Fibroblast of lung (primary cell): ENCODE measurements at regions not wholly inside any gene's neighbourhood (a gene's known extent, or its start where the extent isn't known, plus 50 kb on each side); places are given as distances from the start of the nearest gene placed in this dataset.

ENCODE experiments used
- CTCF ChIP-seq, 2 donors: IDR thresholded peaks in 1 of 2; conservative IDR thresholded peaks in 1 of 2; 1 replicate in 1 of 2; 2 replicates in 1 of 2; pipeline ENCODE4 v1.5.1; 2011 to 2012; ENCODE audit warnings: low read length in 2 of 2, control low read depth in 1 of 2, inconsistent platforms in 1 of 2, low read depth in 1 of 2, mild to moderate bottlenecking in 1 of 2
- EZH2 ChIP-seq: IDR thresholded peaks from 2 replicates; pipeline ENCODE4 v1.5.1; 2012; ENCODE audit warnings: low read length, control low read depth, mild to moderate bottlenecking; ENCODE audit errors: missing control alignments

- TF ChIP-seq CTCF (conservative IDR thresholded peaks at IDR 0.05 in 1 of 2, IDR thresholded peaks at IDR 0.05 in 1 of 2; ENCODE audit: low read depth in 1 of 2, low read length in 2 of 2) = no peak
- no peak for TF ChIP-seq EZH2
Observed at GRCh38 chr2:9722451-9722850, 91.7 kb upstream of the YWHAQ start.
